ENCODE measurements at regions not wholly inside any gene's neighbourhood (a gene's known extent, or its start where the extent isn't known, plus 50 kb on each side); places are given as distances from the start of the nearest gene placed in this dataset.

GRCh38 chr14:53778263-53778662, 178.4 kb downstream of the BMP4 start:
- in situ Hi-C loops (cut with MboI): no loop called here
- no peak overlapping the region for H2AFZ ChIP-seq (ENCODE audit: low read depth, low read length)
- H3K79me2 ChIP-seq (ENCODE audit: control insufficient read depth, insufficient read depth, low read length): no peaks in the 10 kb centered on the region
- POLR2A ChIA-PET: no interaction called here
- no peaks in the 10 kb centered on the region for H3K4me1 ChIP-seq (replicated peaks in 1 of 2; ENCODE audit: control insufficient read depth in 2 of 2, insufficient read depth in 2 of 2, low read length in 2 of 2)
- intact Hi-C loops (cut with micrococcal nuclease): no loop called here
- no peaks in the 10 kb centered on the region for H3K36me3 ChIP-seq (ENCODE audit: control insufficient read depth, insufficient read depth, low read length)
- CTCF ChIA-PET (ENCODE audit: low intra/inter-chr PET ratio): no interaction called here
- no peak overlapping the region for H3K27ac ChIP-seq (ENCODE audit: extremely low read depth, low read depth, low read length)
- no peaks in the 10 kb centered on the region for H4K20me1 ChIP-seq (replicated peaks; ENCODE audit: control insufficient read depth, insufficient read depth, low read length)
- H3K4me2 ChIP-seq (ENCODE audit: insufficient read depth, low read length): no peak overlapping the region
- FAIRE-seq: no peak
- no peaks in the 10 kb centered on the region for H3K9me1 ChIP-seq (ENCODE audit: control insufficient read depth, insufficient read depth, low read length)
- no peak overlapping the region for H3K4me3 ChIP-seq
- TF ChIP-seq E2F1 (CRISPR knock-in tag; IDR thresholded peaks at IDR 0.05) (no peak), EZH2 (IDR thresholded peaks at IDR 0.05; ENCODE audit: borderline replicate concordance, low read depth, low read length) (no peak)
- ATAC-seq: no peak
- H3K9me3 ChIP-seq (replicated peaks; ENCODE audit: control insufficient read depth, insufficient read depth, low read depth, low read length): no peaks in the 10 kb centered on the region
- no TSS peak for BruUV-seq (replicated peaks)
- H3K9ac ChIP-seq (ENCODE audit: insufficient read depth in 1 of 2, low read depth in 2 of 2, low read length in 2 of 2): no peak overlapping the region
- no peak for DNase-seq (ENCODE audit: extremely low read depth in 1 of 4, low spot score in 3 of 4)
- H3K27me3 ChIP-seq (ENCODE audit: control insufficient read depth in 2 of 2, insufficient read depth in 2 of 2, low read length in 2 of 2): no peaks in the 10 kb centered on the region

GRCh38 chr14:53772936-53773335, 183.7 kb downstream of the BMP4 start:
- H3K27me3 ChIP-seq (ENCODE audit: control insufficient read depth in 2 of 2, insufficient read depth in 2 of 2, low read length in 2 of 2): no peaks in the 10 kb centered on the region
- BruUV-seq (replicated peaks): no TSS peak
- no peak overlapping the region for H2AFZ ChIP-seq (ENCODE audit: low read depth, low read length)
- intact Hi-C loops (cut with micrococcal nuclease): no loop called here
- no peaks in the 10 kb centered on the region for H3K79me2 ChIP-seq (ENCODE audit: control insufficient read depth, insufficient read depth, low read length)
- FAIRE-seq (no peak), DNase-seq (ENCODE audit: extremely low read depth in 1 of 4, low spot score in 3 of 4) (no peak), ATAC-seq (no peak)
- H3K36me3 ChIP-seq (ENCODE audit: control insufficient read depth, insufficient read depth, low read length): no peaks in the 10 kb centered on the region
- no peak overlapping the region for H3K4me2 ChIP-seq (ENCODE audit: insufficient read depth, low read length)
- H3K27ac ChIP-seq (ENCODE audit: extremely low read depth, low read depth, low read length): no peak overlapping the region
- H3K9ac ChIP-seq (ENCODE audit: insufficient read depth in 1 of 2, low read depth in 2 of 2, low read length in 2 of 2): no peak overlapping the region
- no peaks in the 10 kb centered on the region for H3K9me1 ChIP-seq (ENCODE audit: control insufficient read depth, insufficient read depth, low read length)
- in situ Hi-C loops (cut with MboI): no loop called here
- WGBS (ENCODE audit: insufficient coverage, low coverage, missing lambda C conversion rate): 3% methylated on average over 4 of the region's 5 CpGs
- ChIA-PET POLR2A (no interaction called here), CTCF (ENCODE audit: low intra/inter-chr PET ratio) (no interaction called here)
- H3K4me1 ChIP-seq (replicated peaks in 1 of 2; ENCODE audit: control insufficient read depth in 2 of 2, insufficient read depth in 2 of 2, low read length in 2 of 2): no peaks in the 10 kb centered on the region
- H3K4me3 ChIP-seq: no peak overlapping the region
- H4K20me1 ChIP-seq (replicated peaks; ENCODE audit: control insufficient read depth, insufficient read depth, low read length): no peaks in the 10 kb centered on the region
- H3K9me3 ChIP-seq (replicated peaks; ENCODE audit: control insufficient read depth, insufficient read depth, low read depth, low read length): no peaks in the 10 kb centered on the region
- TF ChIP-seq RAD21 (CRISPR knock-in tag; conservative IDR thresholded peaks at IDR 0.05 in 1 of 2, IDR thresholded peaks at IDR 0.05 in 1 of 2) (no peak), DLX4 (CRISPR knock-in tag; IDR thresholded peaks at IDR 0.05) (no peak), ZNF830 (CRISPR knock-in tag; IDR thresholded peaks at IDR 0.05) (no peak), ZBTB49 (CRISPR knock-in tag; IDR thresholded peaks at IDR 0.05; ENCODE audit: borderline replicate concordance) (no peak), NKRF (IDR thresholded peaks at IDR 0.05; ENCODE audit: borderline replicate concordance) (no peak)
